ENCODE measurements at regions not wholly inside any gene's neighbourhood (a gene's known extent, or its start where the extent isn't known, plus 50 kb on each side); places are given as distances from the start of the nearest gene placed in this dataset.

- Histone ChIP-seq H3K4me1 (ENCODE audit: low read length) (no peaks in the 10 kb centered on the region), H3K4me2 (ENCODE audit: low read depth, low read length, poor library complexity, severe bottlenecking) (no peak overlapping the region), H3K9me3 (ENCODE audit: low read length) (no peaks in the 10 kb centered on the region), H3K27ac (ENCODE audit: low read length) (no peak overlapping the region), H3K36me3 (ENCODE audit: insufficient read depth, low read length) (no peaks in the 10 kb centered on the region), H3K79me2 (ENCODE audit: low read length) (no peaks in the 10 kb centered on the region), H3K4me3 (ENCODE audit: low read length) (no peak overlapping the region), H3K9me2 (replicated peaks; ENCODE audit: insufficient read depth, low read length) (no peaks in the 10 kb centered on the region), H2AFZ (ENCODE audit: low read length) (no peak overlapping the region), H3K27me3 (ENCODE audit: low read length) (no peaks in the 10 kb centered on the region), H4K20me1 (ENCODE audit: insufficient read depth, low read depth, low read length) (no peaks in the 10 kb centered on the region), H3K9ac (ENCODE audit: low read length) (no peak overlapping the region)
- no peak for DNase-seq
Observed at GRCh38 chr2:193561054-193561453, 1366.3 kb upstream of the TMEFF2 start.

DNA sequence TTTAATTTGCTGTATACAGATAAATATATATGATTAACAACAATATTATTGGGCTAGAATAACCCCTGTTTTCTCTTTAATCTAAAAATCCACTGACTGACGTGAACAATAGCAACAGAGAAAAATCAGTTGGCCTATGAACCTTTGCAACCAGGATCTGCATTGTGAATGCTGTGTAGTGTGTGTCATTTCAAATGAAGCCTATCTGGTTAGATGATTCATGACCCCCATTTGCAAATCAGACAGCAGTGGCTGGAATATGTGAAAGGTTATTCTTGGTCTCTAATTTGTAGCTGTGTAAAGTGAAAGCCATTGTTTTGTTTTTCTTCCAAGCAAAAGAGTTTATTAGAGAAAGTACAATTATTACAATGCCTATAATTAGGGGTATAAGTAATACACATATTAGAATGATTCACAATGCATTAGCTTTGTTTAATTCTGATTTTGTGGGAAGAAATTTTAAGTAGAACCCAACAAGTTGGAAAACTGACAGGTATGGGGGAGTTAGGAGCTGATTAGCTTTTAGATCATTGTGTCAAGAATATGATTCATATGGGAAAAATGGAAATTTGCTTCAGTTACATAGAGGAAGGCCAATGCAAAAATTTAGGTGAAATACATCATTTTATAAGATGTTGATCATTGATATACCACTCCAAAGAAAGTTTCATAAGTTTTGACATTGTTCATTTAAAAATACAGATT lies 1362.2 kb upstream of the TMEFF2 start:
- Histone ChIP-seq H3K79me2 (ENCODE audit: low read length) (no peaks in the 10 kb centered on the region), H3K36me3 (ENCODE audit: insufficient read depth, low read length) (no peaks in the 10 kb centered on the region), H3K27ac (ENCODE audit: low read length) (no peak overlapping the region), H2AFZ (ENCODE audit: low read length) (no peak overlapping the region), H3K4me3 (ENCODE audit: low read length) (no peak overlapping the region), H3K4me1 (ENCODE audit: low read length) (no peaks in the 10 kb centered on the region), H3K9ac (ENCODE audit: low read length) (no peak overlapping the region), H3K9me2 (replicated peaks; ENCODE audit: insufficient read depth, low read length) (no peaks in the 10 kb centered on the region), H4K20me1 (ENCODE audit: insufficient read depth, low read depth, low read length) (no peaks in the 10 kb centered on the region), H3K4me2 (ENCODE audit: low read depth, low read length, poor library complexity, severe bottlenecking) (no peak overlapping the region), H3K27me3 (ENCODE audit: low read length) (no peaks in the 10 kb centered on the region), H3K9me3 (ENCODE audit: low read length) (peaks cover 3% of the 10 kb centered on the region; the same call in 1 of the 2 replicates)
- no peak for DNase-seq

GRCh38 chr2:193549661-193550060 lies 1354.9 kb upstream of the TMEFF2 start:
- Histone ChIP-seq H4K20me1 (ENCODE audit: insufficient read depth, low read depth, low read length) (no peaks in the 10 kb centered on the region), H2AFZ (ENCODE audit: low read length) (no peak overlapping the region), H3K27ac (ENCODE audit: low read length) (no peak overlapping the region), H3K36me3 (ENCODE audit: insufficient read depth, low read length) (no peaks in the 10 kb centered on the region), H3K9me2 (replicated peaks; ENCODE audit: insufficient read depth, low read length) (no peaks in the 10 kb centered on the region), H3K4me1 (ENCODE audit: low read length) (no peaks in the 10 kb centered on the region), H3K9me3 (ENCODE audit: low read length) (peaks cover 3% of the 10 kb centered on the region; the same call in 1 of the 2 replicates), H3K79me2 (ENCODE audit: low read length) (no peaks in the 10 kb centered on the region), H3K4me2 (ENCODE audit: low read depth, low read length, poor library complexity, severe bottlenecking) (no peak overlapping the region), H3K4me3 (ENCODE audit: low read length) (no peak overlapping the region), H3K27me3 (ENCODE audit: low read length) (no peaks in the 10 kb centered on the region), H3K9ac (ENCODE audit: low read length) (no peak overlapping the region)
- no peak for DNase-seq

GRCh38 chr2:193542762-193543161 lies 1348.0 kb upstream of the TMEFF2 start:
- Histone ChIP-seq H3K4me3 (ENCODE audit: low read length) (no peak overlapping the region), H3K9me3 (ENCODE audit: low read length) (peaks cover 7% of the 10 kb centered on the region; the same call in 1 of the 2 replicates), H3K9me2 (replicated peaks; ENCODE audit: insufficient read depth, low read length) (no peaks in the 10 kb centered on the region), H3K4me2 (ENCODE audit: low read depth, low read length, poor library complexity, severe bottlenecking) (no peak overlapping the region), H3K79me2 (ENCODE audit: low read length) (no peaks in the 10 kb centered on the region), H2AFZ (ENCODE audit: low read length) (no peak overlapping the region), H3K4me1 (ENCODE audit: low read length) (no peaks in the 10 kb centered on the region), H3K36me3 (ENCODE audit: insufficient read depth, low read length) (no peaks in the 10 kb centered on the region), H3K27ac (ENCODE audit: low read length) (no peak overlapping the region), H4K20me1 (ENCODE audit: insufficient read depth, low read depth, low read length) (no peaks in the 10 kb centered on the region), H3K27me3 (ENCODE audit: low read length) (no peaks in the 10 kb centered on the region), H3K9ac (ENCODE audit: low read length) (no peak overlapping the region)
- no peak for DNase-seq

DNA sequence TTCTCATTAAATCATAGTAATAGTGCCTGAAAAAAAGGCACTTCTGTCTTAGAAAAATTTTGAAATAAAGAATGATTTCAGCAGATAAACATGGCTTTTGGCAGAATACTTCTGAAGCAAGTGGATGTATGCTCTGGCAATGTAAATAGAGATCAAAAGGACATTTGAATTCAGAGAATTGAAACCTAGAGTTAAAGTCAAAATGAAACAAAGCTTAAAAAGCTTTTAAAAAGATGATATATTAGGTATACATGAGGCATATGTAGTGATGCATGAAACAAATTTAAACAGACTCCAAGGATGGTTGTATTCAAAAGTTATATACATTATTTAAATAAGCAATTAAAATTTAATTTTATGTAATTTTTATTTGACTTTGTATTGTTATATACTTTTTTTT lies 1344.5 kb upstream of the TMEFF2 start:
- no peaks in the 10 kb centered on the region for H3K36me3 ChIP-seq (ENCODE audit: insufficient read depth, low read length)
- H3K4me3 ChIP-seq (ENCODE audit: low read length), result no peak overlapping the region
- H3K27ac ChIP-seq (ENCODE audit: low read length), result no peak overlapping the region
- H3K9me3 ChIP-seq (ENCODE audit: low read length), result peaks cover 11% of the 10 kb centered on the region; the same call in 1 of the 2 replicates
- H3K79me2 ChIP-seq (ENCODE audit: low read length), result no peaks in the 10 kb centered on the region
- H3K27me3 ChIP-seq (ENCODE audit: low read length), result no peaks in the 10 kb centered on the region
- H3K4me1 ChIP-seq (ENCODE audit: low read length), result no peaks in the 10 kb centered on the region
- H3K9ac ChIP-seq (ENCODE audit: low read length), result no peak overlapping the region
- DNase-seq, result no peak
- no peaks in the 10 kb centered on the region for H4K20me1 ChIP-seq (ENCODE audit: insufficient read depth, low read depth, low read length)
- no peak overlapping the region for H2AFZ ChIP-seq (ENCODE audit: low read length)
- no peak overlapping the region for H3K4me2 ChIP-seq (ENCODE audit: low read depth, low read length, poor library complexity, severe bottlenecking)
- no peaks in the 10 kb centered on the region for H3K9me2 ChIP-seq (replicated peaks; ENCODE audit: insufficient read depth, low read length)

DNA sequence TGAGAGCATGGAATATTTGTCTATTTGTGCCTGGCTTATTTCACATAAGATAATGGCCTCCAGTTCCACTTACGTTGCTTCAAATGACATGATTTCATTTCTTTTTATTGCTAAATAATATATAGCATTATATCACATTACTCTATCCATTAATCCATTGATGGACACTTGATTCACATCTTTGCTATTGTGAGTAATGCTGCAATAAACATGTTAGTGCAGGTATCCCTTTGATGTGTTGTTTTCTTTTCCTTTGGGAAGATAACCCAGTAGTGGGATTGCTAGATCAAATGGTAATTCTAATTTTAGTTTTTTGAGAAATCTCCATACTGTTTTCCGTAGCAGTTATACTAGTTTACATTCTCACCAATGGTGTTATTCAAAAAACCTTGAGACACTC lies 1343.3 kb upstream of the TMEFF2 start:
- no peaks in the 10 kb centered on the region for H3K27me3 ChIP-seq (ENCODE audit: low read length)
- H3K36me3 ChIP-seq (ENCODE audit: insufficient read depth, low read length), result no peaks in the 10 kb centered on the region
- no peaks in the 10 kb centered on the region for H3K4me1 ChIP-seq (ENCODE audit: low read length)
- no peaks in the 10 kb centered on the region for H4K20me1 ChIP-seq (ENCODE audit: insufficient read depth, low read depth, low read length)
- no peak overlapping the region for H3K9ac ChIP-seq (ENCODE audit: low read length)
- H2AFZ ChIP-seq (ENCODE audit: low read length), result no peak overlapping the region
- peaks cover 6% of the 10 kb centered on the region; the same call in 1 of the 2 replicates for H3K9me3 ChIP-seq (ENCODE audit: low read length)
- H3K4me3 ChIP-seq (ENCODE audit: low read length), result no peak overlapping the region
- H3K4me2 ChIP-seq (ENCODE audit: low read depth, low read length, poor library complexity, severe bottlenecking), result no peak overlapping the region
- H3K9me2 ChIP-seq (replicated peaks; ENCODE audit: insufficient read depth, low read length), result no peaks in the 10 kb centered on the region
- no peaks in the 10 kb centered on the region for H3K79me2 ChIP-seq (ENCODE audit: low read length)
- no peak overlapping the region for H3K27ac ChIP-seq (ENCODE audit: low read length)
- DNase-seq, result no peak

GRCh38 chr2:193537531-193537930 lies 1342.8 kb upstream of the TMEFF2 start:
- H3K27ac ChIP-seq (ENCODE audit: low read length), result no peak overlapping the region
- H3K79me2 ChIP-seq (ENCODE audit: low read length), result no peaks in the 10 kb centered on the region
- H3K36me3 ChIP-seq (ENCODE audit: insufficient read depth, low read length), result no peaks in the 10 kb centered on the region
- no peak overlapping the region for H3K4me3 ChIP-seq (ENCODE audit: low read length)
- no peak overlapping the region for H3K4me2 ChIP-seq (ENCODE audit: low read depth, low read length, poor library complexity, severe bottlenecking)
- no peaks in the 10 kb centered on the region for H3K27me3 ChIP-seq (ENCODE audit: low read length)
- no peaks in the 10 kb centered on the region for H4K20me1 ChIP-seq (ENCODE audit: insufficient read depth, low read depth, low read length)
- no peak overlapping the region for H2AFZ ChIP-seq (ENCODE audit: low read length)
- no peaks in the 10 kb centered on the region for H3K4me1 ChIP-seq (ENCODE audit: low read length)
- no peaks in the 10 kb centered on the region for H3K9me2 ChIP-seq (replicated peaks; ENCODE audit: insufficient read depth, low read length)
- no peak for DNase-seq
- H3K9me3 ChIP-seq (ENCODE audit: low read length), result peaks cover 4% of the 10 kb centered on the region; the same call in 1 of the 2 replicates
- H3K9ac ChIP-seq (ENCODE audit: low read length), result no peak overlapping the region

- no peak for DNase-seq
- H3K9me3 ChIP-seq (ENCODE audit: low read length), result peaks cover 7% of the 10 kb centered on the region; the same call in 1 of the 2 replicates
- no peaks in the 10 kb centered on the region for H3K79me2 ChIP-seq (ENCODE audit: low read length)
- no peak overlapping the region for H3K4me3 ChIP-seq (ENCODE audit: low read length)
- H3K27me3 ChIP-seq (ENCODE audit: low read length), result no peaks in the 10 kb centered on the region
- no peaks in the 10 kb centered on the region for H4K20me1 ChIP-seq (ENCODE audit: insufficient read depth, low read depth, low read length)
- H2AFZ ChIP-seq (ENCODE audit: low read length), result no peak overlapping the region
- H3K4me2 ChIP-seq (ENCODE audit: low read depth, low read length, poor library complexity, severe bottlenecking), result no peak overlapping the region
- H3K9me2 ChIP-seq (replicated peaks; ENCODE audit: insufficient read depth, low read length), result no peaks in the 10 kb centered on the region
- H3K27ac ChIP-seq (ENCODE audit: low read length), result no peak overlapping the region
- H3K9ac ChIP-seq (ENCODE audit: low read length), result no peak overlapping the region
- H3K4me1 ChIP-seq (ENCODE audit: low read length), result no peaks in the 10 kb centered on the region
- no peaks in the 10 kb centered on the region for H3K36me3 ChIP-seq (ENCODE audit: insufficient read depth, low read length)
Observed at GRCh38 chr2:193528458-193528857, 1333.7 kb upstream of the TMEFF2 start.

Measured in Karpas-422 (cell line).